Body of pancreas (tissue), 4 donors: ENCODE measurements at regions not wholly inside any gene's neighbourhood (a gene's known extent, or its start where the extent isn't known, plus 50 kb on each side); places are given as distances from the start of the nearest gene placed in this dataset.

Experiments used
- CTCF ChIP-seq, 7 experiments: fragments of 450-650 bp in 4 of 7; fragments of 200-600 bp in 3 of 7; sonication (generic) in 3 of 7; IDR thresholded peaks; one replicate each; pipeline ENCODE4 v1.5.1; 2016 to 2019; ENCODE audit warnings: antibody characterized with exemption in 7 of 7
- POLR2A ChIP-seq, 3 donors: fragments of 450-650 bp; IDR thresholded peaks; one replicate each; pipeline ENCODE4 v1.6.1; 2016; ENCODE audit warnings: antibody characterized with exemption in 3 of 3, mild to moderate bottlenecking in 2 of 3

- no peak for TF ChIP-seq POLR2A (IDR thresholded peaks at IDR 0.05)
- TF ChIP-seq CTCF (IDR thresholded peaks at IDR 0.05) = no peak
Measured at GRCh38 chr6:26232940-26233648, 131.9 kb upstream of the BTN3A2 start.
